ENCODE measurements at regions not wholly inside any gene's neighbourhood (a gene's known extent, or its start where the extent isn't known, plus 50 kb on each side); places are given as distances from the start of the nearest gene placed in this dataset.

GRCh38 chr4:13262816-13263215 is 221.3 kb downstream of the RAB28 start:
- Histone ChIP-seq H3K79me1 (ENCODE audit: low read depth in 1 of 2, low read length in 2 of 2) (no peaks in the 10 kb centered on the region), H3K9ac (ENCODE audit: low read depth, low read length) (no peak overlapping the region), H4K20me1 (ENCODE audit: insufficient read depth, low read length) (no peaks in the 10 kb centered on the region), H2AK5ac (ENCODE audit: low read depth, low read length) (no peak overlapping the region), H3K23ac (ENCODE audit: low read depth, low read length) (no peak overlapping the region), H3K18ac (ENCODE audit: low read depth, low read length) (no peak overlapping the region), H2BK15ac (ENCODE audit: low read depth, low read length) (no peak overlapping the region), H4K5ac (ENCODE audit: low read depth, low read length) (no peak overlapping the region), H2BK5ac (ENCODE audit: low read depth, low read length, poor library complexity, severe bottlenecking) (no peak overlapping the region), H4K8ac (ENCODE audit: low read depth in 2 of 2, low read length in 2 of 2) (no peak overlapping the region), H3K4ac (ENCODE audit: low read depth, low read length) (no peak overlapping the region), H4K91ac (ENCODE audit: insufficient read depth, low read depth, low read length) (no peak overlapping the region), H2BK120ac (ENCODE audit: low read depth, low read length) (no peak overlapping the region), H3K36me3 (ENCODE audit: control insufficient read depth, insufficient read depth, low read length) (no peaks in the 10 kb centered on the region), H3K4me1 (ENCODE audit: control insufficient read depth, insufficient read depth, low read length) (no peaks in the 10 kb centered on the region), H3K56ac (ENCODE audit: extremely low read depth, insufficient read depth, low read length) (no peak overlapping the region), H3K9me1 (ENCODE audit: insufficient read depth, low read length) (no peaks in the 10 kb centered on the region), H3K14ac (replicated peaks; ENCODE audit: low read depth, low read length) (no peak overlapping the region), H3K27ac (ENCODE audit: insufficient read depth, low read length) (no peak overlapping the region), H3K4me2 (ENCODE audit: low read depth, low read length) (no peak overlapping the region), H2BK20ac (ENCODE audit: low read depth, low read length) (no peak overlapping the region), H3K4me3 (ENCODE audit: insufficient read depth, low read depth, low read length) (no peak overlapping the region), H3K27me3 (ENCODE audit: control insufficient read depth, insufficient read depth, low read length) (no peaks in the 10 kb centered on the region), H2AFZ (replicated peaks; ENCODE audit: low read length, poor library complexity) (no peak overlapping the region), H2AK9ac (replicated peaks; ENCODE audit: low read depth, low read length, poor library complexity) (no peak overlapping the region), H3K9me3 (ENCODE audit: control insufficient read depth, insufficient read depth, low read length) (peaks cover 6% of the 10 kb centered on the region; the same call in 1 of the 2 replicates)
- in situ Hi-C loops (cut with MboI; ENCODE audit: low sequenced_read_pairs), result no loop called here
- ATAC-seq (ENCODE audit: low read depth) (no peak), DNase-seq (no peak)
- CTCF ChIA-PET, result interaction anchor here (0.6 kb wide), 1 partner anchor 315 kb away, joined by 3 read pairs; no protein-coding TSS in a partner anchor
- TF ChIP-seq MXI1 (IDR thresholded peaks at IDR 0.05; ENCODE audit: borderline replicate concordance, low read depth, low read length) (no peak), CTCF (conservative IDR thresholded peaks at IDR 0.05; ENCODE audit: low read depth, low read length) (no peak), FOS (IDR thresholded peaks at IDR 0.05; ENCODE audit: low read depth, low read length) (no peak), ELK1 (IDR thresholded peaks at IDR 0.05; ENCODE audit: borderline replicate concordance, low read depth, low read length) (no peak), NFE2L2 (IDR thresholded peaks at IDR 0.05; ENCODE audit: low read depth, low read length) (no peak), MAZ (IDR thresholded peaks at IDR 0.05; ENCODE audit: borderline replicate concordance, low read depth, low read length) (no peak), CEBPB (IDR thresholded peaks at IDR 0.05; ENCODE audit: low read depth, low read length) (no peak), RFX5 (IDR thresholded peaks at IDR 0.05; ENCODE audit: low read depth, low read length) (no peak), USF2 (IDR thresholded peaks at IDR 0.05; ENCODE audit: low read depth, low read length) (no peak), POLR2A (IDR thresholded peaks at IDR 0.05; ENCODE audit: low read depth, low read length) (no peak), SMC3 (IDR thresholded peaks at IDR 0.05; ENCODE audit: low read depth, low read length) (no peak), MAFK (IDR thresholded peaks at IDR 0.05; ENCODE audit: low read depth, low read length) (no peak), RAD21 (IDR thresholded peaks at IDR 0.05; ENCODE audit: low read length) (no peak), BHLHE40 (IDR thresholded peaks at IDR 0.05; ENCODE audit: low read depth, low read length) (no peak), RCOR1 (IDR thresholded peaks at IDR 0.05; ENCODE audit: insufficient replicate concordance, low read length) (no peak)
- no TSS peak for BruUV-seq (replicated peaks)
- no CpG with 5 or more reads among the region's 8 CpGs for WGBS, 2 experiments (ENCODE audit: extremely low coverage in 2 of 2, insufficient read length in 1 of 2)
- dilution Hi-C loops (cut with HindIII; ENCODE audit: low sequenced_read_pairs, unreplicated experiment), result no loop called here
- POLR2A ChIA-PET (ENCODE audit: unreplicated experiment), result no interaction called here
- intact Hi-C loops (cut with micrococcal nuclease), result no loop called here
